ENCODE measurements at regions not wholly inside any gene's neighbourhood (a gene's known extent, or its start where the extent isn't known, plus 50 kb on each side); places are given as distances from the start of the nearest gene placed in this dataset.

DNA sequence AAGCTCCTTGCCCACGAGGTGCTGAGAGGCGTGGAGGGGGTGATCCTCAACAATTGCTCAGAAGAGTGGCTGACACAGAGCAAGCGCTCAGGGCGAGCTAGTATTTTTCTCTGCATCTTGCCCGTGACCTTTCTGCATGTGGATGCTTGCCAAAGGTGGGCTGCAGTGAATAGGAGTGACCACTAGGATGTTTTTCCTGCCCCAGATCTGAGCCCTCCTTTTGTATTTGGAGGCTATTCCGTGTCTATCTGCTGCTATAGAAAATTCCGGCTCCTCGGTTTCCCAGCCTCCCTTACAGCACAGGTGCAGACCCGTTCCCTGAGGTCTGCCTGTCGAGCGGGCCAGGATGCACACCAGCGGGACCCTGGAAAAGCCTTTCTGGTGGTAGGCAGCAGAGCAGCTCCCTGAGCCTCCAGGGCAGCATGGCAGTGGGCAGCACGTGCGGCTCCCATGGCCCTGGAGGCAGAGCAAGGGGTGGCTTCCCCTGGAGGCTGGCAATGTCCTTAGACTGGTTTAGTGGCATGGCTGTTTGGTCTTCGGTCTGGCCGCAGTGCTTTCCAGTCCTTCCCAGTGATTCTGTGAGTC is 145.1 kb upstream of the PCBD1 start:
- no peak for TF ChIP-seq CTCF (conservative IDR thresholded peaks at IDR 0.05; ENCODE audit: low read depth, low read length)
- no peak for TF ChIP-seq POLR2A (IDR thresholded peaks at IDR 0.05; ENCODE audit: low read depth, low read length)
- TF ChIP-seq RFX5 (IDR thresholded peaks at IDR 0.05; ENCODE audit: low read depth, low read length): no peak
- no peak for TF ChIP-seq BHLHE40 (IDR thresholded peaks at IDR 0.05; ENCODE audit: low read depth, low read length)
- no peak for TF ChIP-seq MAFK (IDR thresholded peaks at IDR 0.05; ENCODE audit: low read depth, low read length)
- TF ChIP-seq CEBPB (IDR thresholded peaks at IDR 0.05; ENCODE audit: low read depth, low read length): no peak
- no peak for TF ChIP-seq RAD21 (IDR thresholded peaks at IDR 0.05; ENCODE audit: low read length)

Data from IMR-90 (cell line).